ENCODE measurements at regions not wholly inside any gene's neighbourhood (a gene's known extent, or its start where the extent isn't known, plus 50 kb on each side); places are given as distances from the start of the nearest gene placed in this dataset.

DNA sequence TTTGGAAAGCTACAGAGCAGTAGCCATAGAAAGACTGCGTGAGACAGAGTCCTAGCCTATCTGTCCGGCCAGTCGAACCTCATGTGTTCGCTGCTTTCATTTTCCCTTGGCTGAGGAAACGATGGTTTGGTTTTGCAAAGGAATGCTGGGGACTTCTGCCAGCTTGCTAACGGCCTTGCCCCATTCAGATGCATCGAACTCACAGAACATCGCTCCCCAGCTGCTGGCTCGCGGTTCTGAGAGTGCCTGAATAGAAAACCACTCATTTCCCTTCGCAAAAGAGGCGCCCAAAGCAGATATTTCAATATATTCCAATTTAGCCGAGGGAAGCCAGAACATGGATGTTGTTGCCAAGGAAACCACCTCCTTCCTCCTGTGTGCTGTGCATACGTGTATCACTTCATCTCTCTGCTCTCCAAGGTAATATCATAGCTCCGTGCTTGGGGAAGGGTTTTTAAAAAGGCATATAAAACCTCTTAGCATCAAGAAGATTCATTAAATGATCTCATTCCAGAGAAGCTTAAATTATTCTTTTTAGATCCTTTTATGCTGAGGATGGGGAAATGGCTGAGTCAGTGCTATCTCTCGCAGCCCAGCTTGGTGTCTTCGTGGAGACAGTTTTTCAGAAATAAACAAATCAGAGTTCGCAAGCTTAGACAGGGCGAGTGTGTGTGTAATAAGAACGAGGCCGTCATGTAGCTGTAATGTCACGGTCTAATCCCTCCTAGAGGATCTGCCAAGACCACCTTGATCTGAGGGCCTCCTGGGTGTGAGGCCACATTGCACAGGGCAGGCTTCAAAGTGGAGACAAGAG is 215.2 kb downstream of the RPS24 start:
- peak; percentile 62 for DNase-seq (ENCODE audit: low spot score)

DNA sequence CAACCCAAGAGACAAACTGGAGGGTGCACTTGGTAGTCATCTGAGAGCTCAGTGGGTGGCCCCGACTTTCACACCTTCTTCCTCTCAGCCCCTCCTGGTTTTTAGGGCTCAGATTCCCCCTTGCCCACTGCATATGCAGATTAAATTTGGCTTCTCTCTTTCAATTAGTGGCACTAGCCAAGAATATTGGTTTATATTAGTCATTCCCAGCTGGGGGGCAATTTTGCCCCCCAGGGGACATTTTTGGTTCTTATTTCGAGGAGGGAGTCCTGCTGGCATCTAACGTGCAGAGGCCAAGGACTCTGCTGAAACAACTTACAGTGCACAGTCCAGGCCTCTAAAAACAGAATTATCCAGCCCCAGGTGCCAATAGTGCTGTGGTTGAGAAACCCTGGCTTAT is 216.0 kb downstream of the RPS24 start:
- DNase-seq (ENCODE audit: low spot score): no peak

DNA sequence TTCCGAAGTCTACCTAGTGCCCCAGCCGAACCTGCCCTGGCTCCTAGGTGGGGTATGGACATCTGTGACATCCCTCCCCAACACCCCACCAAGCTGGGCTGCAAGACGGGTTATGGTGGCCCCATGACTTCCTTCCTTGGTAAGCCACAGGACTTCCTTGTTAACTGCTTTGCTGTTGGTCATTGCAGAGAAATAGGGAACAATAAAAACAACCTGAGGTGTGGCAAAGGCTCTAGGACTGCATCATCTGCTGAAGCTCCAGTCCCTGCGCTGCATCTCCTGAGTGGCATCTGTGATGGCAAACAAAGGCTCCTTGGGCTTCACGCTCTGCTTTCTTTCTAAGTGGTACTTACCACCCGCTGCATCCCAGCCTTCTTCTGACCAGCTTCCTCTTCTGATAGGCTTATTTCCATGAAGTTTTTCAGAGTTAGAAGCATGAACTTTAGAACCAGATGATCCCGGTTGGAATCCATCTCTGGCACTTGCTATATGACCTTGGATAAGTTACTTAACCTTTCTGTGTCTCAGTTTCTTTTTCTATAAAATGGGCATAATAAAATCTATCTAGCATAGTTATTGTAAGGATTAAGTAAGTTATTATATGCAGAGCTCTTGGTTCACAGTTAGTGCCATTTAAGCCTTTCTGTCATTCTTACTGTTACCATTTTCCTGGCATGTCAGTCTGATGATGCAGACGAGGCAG is 216.8 kb downstream of the RPS24 start:
- DNase-seq (ENCODE audit: low spot score): no peak

DNA sequence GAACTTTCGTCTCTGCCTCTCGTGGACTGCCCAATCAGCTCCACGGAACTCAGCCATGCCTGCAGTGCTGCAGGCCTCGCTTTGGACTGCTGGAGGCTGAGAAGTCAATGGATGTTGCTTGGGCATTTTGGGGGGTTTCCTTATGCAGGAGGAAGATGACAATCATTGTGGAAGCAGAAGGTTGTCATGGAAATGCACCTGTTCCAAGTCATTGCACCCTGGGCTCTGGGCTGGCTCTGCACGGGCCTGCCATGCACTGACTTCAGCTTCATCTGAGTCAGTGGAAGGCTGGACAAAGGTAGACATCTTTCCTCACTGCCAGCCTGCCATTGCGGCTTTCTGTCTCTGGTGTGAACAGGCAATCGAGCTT is 217.3 kb downstream of the RPS24 start:
- no peak for DNase-seq (ENCODE audit: low spot score)

DNA sequence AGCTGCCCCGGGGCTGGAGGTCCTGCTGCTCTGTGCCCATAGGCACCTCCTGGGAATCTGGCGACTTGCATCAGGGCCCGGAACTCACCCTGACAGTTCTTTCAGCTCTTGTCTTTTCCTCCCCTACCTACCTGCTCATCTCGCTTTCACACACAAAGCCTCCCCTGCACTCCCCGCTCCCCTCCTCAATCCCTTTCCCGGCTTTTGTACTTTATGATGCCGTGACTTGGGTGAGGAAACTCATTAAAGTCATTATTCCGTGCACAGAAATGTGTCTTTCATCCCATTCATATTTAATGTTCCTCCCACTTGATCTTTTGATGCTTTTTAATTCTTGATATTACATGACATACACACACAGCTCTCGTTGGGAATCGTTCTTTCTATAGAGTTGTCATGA is 218.6 kb downstream of the RPS24 start:
- no peak for DNase-seq (ENCODE audit: low spot score)

DNA sequence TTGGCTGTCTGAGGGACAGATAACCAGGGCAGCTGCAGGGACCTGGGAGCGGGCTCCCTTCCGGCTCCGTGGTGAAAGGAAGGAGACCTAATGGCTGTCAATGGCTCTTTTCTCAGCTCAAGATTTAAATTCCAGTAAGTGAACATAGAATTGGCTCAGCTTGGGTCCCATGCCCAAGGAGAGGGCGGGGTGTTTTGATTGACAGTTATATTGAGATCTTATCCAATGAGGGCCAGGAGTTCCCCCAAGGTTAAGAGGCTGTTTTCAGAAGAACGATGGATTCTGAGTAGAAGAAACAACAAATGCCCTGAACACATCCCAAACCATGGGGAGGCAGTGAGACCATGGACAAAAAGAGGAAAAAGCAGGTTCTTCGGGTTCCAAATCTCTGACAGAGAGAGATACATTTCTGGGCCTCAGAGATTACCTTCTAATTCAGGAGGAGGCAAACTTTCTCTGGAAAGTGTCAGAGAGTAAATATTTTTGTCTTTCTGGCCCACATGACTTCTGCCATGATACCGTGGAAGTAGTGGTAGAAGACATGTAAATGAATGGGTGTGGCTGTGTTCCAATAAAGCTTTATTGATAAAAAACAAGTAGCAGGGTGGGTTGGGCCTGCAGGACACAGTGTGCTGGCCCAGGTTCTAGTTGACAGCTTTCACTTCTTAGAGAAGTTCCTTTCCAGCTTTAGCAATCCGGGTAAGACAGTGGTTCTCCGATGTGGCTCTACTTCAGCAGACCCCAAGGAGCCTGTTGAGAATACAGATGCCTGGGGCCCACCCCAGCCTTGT is 219.6 kb downstream of the RPS24 start:
- no peak for DNase-seq (ENCODE audit: low spot score)

DNA sequence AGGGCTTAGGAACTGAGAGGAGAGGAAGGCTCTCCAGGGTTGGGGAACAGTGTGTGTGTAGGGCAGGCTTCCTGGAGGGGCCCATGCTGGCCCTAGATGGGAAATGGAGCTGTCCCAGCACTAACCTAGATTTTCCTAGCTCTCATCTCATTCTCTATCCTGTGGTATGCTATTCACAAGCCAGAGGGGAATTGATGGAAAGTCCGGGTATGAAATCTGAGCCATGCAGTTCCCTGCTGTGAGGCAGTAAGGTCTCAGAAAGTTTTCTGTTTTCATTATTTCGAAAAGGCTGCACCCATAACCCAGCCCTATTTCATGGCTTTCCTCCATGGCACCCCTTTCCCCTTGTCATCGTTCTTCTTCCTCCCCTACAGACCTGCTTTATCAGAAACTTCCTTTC is 220.3 kb downstream of the RPS24 start:
- no peak for DNase-seq (ENCODE audit: low spot score)

DNA sequence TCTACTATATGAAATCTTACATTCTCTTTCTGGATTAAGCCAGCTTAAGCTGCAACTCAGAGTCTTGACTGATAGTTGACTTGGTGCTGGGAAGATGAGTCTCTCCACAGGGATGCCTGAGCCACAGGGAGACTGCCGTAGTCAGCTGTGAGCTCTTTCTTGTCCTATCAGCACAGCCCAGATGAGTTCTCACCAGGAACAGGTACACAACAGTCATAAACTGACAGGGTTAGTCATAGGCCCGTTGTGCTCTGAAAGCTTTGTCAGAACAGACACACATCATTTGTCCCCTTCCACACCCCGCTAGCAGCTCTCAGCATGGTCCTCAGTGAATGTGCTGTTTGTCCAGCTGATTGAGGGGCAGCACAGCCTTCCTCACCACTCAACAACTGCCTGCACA is 221.6 kb downstream of the RPS24 start:
- no peak for DNase-seq (ENCODE audit: low spot score)

DNA sequence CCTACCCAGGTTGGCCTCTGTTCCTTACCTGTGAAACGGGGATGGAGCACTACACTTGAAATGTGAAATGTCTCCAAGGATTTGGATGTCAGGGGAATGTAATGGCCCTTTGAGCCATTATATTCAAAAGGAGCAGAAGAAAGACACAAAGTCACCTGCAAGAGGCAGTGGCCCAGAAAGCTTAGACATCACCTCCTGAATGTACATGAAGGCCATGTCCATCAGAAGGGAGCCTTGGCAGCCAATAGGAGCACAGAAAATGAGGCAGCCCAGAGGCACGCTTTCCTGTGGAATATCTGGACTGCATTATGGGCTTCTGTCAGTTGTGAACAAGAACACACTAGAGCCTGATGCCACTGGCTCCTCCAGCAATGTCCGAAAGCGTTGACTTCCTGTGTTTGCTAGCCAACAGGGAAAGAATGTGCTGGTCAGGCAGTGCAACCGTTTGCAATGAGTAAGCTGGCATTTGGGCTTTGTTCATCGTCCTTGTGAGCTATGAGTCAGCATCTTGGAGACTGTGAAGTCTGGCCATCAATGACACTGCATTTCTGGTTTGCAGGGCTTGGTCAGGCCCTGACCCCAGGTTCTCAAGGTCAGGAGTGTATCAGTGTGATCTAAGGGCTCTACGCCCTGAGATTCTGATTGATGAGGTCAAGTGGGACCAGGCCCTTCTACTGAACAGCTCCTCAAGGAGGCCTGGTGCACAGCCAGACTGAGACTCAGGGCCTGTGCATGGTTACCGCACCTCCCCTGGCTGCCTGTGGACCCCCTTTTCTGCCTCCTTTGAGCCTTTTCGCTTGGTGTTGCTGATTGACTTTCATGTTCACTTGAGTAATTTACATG is 222.4 kb downstream of the RPS24 start:
- DNase-seq (ENCODE audit: low spot score): no peak

DNA sequence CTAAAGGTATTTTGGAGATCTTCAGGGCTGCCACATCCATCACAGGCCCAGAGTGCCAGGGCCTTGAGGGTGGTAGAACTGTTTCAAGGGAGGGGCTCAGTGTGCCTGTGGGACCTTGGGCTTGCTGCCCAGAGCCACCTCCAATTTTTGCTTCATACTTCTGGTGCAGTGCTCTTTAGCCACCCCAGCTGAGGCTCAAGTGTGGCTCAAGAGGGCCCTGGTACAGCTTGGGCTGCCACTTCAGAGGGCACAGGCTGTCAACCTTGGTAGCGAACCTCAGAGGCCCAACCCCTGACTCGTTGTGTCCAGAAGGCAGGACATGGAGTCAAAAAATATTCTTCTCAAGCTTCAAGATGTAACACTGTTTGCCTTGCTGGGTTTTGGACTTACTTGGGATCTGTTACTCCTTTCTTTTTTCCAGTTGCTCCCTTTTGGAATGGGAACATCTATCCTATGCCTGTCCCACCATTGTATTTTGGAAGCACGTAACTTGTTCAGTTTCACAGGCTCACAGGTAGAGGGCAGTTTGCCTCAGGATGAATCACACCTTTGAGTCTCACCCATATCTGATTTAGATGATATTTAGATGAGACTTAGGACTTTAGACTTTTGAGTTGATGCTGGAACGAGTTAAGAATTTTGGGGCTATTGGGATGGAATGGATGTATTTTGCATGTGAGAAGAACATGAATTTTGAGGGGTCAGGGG is 224.8 kb downstream of the RPS24 start:
- DNase-seq (ENCODE audit: low spot score): peak; percentile 44

DNA sequence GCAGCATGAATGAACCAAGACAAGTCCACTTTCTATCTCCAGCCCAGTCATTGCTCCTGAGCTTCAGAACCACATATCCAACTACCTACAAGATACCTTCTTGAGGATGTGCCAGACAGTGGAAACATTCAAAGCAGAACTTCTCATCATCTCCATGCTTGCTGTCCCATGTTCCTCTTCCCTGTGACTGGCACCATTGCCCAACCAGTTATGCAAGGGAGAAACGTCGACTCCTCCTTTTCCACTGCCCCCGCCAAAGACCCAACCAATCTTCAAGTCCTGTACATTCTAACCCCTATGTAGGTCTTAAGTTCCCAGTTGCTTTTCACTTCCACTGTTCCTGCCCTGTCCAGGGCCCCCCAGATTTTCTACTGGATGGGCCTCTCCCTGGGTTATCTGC is 225.7 kb downstream of the RPS24 start:
- no peak for DNase-seq (ENCODE audit: low spot score)

DNA sequence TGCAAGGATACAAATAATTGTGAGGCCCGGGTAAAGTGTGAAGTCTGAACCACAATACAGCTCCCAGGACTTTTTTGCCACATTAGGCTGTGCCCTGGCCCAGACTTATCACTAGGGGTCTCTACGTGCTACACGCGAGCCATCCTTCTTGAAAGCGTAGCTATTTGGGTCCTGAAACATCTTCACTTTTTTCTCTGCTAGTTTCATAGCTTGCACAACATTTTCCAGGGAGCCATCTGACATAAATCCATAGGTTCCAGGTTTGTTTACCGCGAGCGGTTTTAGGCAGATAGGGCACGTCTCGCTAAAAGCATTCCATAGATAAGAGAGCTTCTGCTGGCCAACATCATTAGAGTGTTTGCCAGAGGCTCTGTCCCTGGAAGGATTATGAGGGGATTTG is 226.5 kb downstream of the RPS24 start:
- no peak for DNase-seq (ENCODE audit: low spot score)

DNA sequence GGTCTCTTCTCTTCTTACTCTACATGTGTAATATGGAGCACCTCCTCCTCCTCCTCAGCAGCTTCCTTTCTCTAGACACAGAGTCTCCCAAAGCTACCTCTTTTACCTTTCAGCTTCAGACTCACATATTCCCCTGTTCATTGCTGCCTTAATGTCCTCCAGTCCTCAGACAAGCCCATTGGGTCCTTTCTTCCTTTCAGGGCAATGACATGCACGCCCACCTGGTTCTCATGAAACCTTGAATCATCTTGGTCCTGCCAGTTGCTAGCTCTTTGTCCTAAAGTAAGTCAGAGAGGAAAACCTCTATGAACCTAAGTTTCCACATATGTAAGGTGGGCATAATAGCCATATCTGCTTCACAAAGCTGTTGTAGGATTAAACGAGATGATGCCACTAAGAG is 227.0 kb downstream of the RPS24 start:
- no peak for DNase-seq (ENCODE audit: low spot score)

DNA sequence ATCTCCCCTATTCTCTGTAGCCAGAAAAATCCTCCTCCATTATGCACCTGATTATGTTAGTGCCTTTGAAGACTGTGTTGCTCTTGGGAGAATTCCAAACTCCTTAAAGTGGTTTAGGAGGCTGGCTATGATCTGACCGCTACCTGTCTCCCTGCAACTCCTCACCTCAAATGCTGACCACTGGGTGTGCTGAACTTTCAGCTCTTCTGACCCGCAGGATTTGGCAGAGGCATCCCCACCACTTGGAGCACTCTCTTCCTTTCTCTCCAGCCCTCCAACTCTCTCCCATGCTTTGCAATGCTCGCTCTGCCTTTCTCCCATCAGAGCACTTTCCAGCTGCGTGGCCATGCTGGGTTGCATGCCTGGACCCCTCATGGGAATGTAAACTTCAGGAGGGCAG is 227.6 kb downstream of the RPS24 start:
- DNase-seq (ENCODE audit: low spot score): no peak

DNA sequence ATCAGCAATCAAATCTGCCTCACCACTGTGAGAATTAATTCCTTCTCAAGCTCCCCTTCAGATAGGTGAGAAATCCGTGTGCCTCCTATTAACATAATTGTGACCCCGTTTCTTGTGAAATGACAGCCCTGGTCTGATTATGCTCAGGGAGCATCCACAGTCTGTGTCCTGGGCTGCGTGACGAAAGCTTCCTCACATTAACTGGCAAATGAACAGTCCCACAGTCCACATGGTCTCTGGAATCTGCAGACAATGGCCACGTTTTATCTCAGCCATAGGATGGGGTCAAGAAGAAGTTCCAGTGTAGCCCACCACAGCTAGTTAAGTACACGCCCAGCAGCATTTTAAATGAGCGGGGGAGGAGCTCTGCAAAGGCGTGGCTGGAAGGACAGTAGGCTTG is 229.2 kb downstream of the RPS24 start:
- no peak for DNase-seq (ENCODE audit: low spot score)

DNA sequence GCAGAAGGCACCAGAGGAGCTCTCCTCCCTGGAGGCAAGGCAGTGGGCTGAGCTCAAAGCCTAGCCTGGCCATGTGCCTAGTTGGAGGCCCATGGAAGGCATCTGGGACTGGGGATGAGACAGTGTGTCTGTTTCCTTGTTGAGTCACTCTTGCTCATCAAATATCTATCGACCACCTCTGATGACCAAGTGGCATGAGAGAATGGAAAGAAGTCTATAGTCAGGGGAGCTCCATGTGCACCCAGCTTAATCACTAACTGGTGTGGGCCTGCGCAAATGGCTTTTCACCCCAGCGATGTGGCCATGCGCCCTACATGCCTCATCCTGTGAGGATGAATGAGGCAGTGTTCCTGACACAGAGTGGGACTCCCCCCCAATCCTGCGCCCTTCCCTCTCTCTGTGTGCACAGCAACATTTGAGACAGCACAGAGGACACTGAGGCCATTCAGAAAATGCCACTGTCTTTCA is 229.9 kb downstream of the RPS24 start:
- DNase-seq (ENCODE audit: low spot score): no peak

DNA sequence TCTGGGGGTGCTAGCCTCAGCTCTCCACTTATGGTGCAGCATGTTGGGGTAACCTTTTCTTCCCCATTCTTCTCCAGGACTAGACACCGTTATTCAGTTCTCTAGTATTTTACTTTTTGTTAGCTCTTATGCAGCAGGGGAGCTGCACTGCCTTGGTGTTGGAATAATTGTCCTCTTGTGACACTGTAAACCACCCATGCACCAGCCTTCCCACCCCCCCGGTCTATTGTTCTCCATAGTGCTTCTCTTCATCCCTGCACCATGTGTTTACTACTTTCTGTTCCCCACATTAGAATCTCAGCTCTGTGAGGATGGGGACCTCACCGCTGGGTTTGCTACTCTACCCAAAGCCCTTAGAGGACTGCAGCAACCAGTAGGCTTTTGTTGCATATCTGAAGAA is 230.7 kb downstream of the RPS24 start:
- DNase-seq (ENCODE audit: low spot score): no peak

DNA sequence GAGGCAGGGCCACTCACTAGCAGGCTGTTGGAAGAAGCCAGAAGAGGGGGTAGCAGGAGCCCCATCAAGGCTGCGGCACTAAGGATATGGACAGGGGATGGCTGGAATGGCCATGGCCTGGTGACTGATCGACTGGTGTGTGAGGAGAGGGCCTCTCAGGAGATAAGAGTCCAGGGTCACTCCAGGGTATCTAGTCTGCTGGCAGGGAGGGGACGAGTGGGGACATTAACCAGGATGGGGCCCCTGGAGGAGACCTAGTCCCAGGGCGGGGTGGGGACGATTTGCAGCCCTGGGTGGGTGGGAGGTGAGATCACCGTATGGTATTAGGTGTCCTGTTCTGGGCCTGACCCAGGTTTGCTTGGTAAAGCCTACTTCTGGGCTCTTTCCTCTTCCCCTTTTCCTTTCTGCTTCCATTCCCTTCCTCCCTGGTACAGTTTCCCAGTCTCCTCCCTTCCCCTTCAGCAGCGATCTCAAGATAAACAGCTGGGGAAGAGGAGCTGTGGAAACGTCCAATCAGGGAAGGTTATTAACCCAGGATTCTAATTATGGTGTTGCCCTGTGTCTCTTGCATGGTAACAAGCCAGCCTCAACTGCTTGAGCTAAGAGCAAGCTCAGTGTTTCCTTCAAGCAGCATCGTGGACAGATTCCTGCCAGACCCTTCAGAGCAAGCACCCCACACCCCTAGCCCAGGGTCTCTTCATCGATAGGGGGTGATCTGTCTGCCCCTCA is 233.2 kb downstream of the RPS24 start:
- no peak for DNase-seq (ENCODE audit: low spot score)

DNA sequence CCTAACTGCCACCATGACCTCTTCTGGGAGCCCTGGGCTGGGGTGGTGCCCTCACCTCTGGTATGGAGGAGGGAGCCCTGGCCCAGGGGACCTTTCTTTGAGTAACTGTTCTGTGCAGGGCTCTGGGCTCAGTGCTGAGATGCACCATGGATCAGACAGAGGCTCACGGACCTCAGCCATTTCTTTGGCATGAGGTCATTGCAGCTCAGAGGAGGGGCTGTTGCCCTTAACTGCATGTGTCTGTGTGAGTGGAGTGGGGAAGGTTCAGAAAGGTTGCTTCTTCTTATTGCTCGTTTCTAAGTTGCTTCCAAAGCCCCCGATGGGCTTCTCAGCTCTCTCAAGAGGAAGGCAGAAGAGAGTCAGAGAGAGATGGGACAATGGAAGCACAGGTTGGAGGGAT is 233.9 kb downstream of the RPS24 start:
- DNase-seq (ENCODE audit: low spot score): no peak

DNA sequence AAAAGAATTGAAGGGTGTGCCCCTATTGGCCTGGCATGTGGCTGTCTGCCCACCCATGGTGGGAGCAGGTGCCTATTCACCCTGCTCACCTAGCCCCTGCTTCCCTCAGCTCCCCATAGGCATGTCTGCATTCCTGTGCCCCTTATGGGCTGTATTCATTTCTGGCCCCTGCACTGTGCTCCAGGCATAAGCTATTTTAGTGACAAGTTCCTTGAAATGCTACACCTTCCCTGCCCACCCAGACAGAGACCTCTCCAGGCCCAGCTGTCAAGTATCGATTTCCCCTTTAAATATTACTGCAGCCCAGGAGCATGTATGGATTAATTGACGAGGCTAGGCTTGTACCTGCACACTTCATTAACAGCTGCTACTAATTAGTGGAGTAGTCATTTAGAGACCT is 235.4 kb downstream of the RPS24 start:
- DNase-seq (ENCODE audit: low spot score): no peak

DNA sequence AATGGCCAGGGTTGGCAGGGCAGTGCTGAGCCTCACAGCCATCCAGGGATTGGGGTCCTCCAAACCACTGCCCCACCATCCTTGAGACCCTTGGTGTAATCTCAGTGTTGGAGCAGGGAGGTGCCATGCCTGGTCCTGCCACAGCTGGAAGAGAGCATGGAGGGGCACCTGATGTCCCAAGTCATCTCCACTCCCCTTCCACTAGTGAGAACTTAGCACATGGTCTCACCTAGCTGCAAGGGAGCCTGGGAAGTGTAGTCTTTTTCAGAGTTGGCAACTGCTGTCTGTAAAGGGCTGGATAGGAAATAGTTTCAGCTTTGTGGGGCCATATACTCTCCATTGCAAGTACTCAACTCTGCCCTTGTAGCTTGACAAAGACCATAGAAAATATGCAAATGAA is 238.7 kb downstream of the RPS24 start:
- DNase-seq (ENCODE audit: low spot score): no peak
